Stimulated activated memory B cell treated with anti-CD40 and anti-IgM and Interleukin-4, amounts not matched to agents 10 μg/mL and 1 μg/mL and 100 μg/mL, for 72 hours (primary cell): ENCODE measurements at regions not wholly inside any gene's neighbourhood (a gene's known extent, or its start where the extent isn't known, plus 50 kb on each side); places are given as distances from the start of the nearest gene placed in this dataset.

Source experiments
- ATAC-seq: fragments of 150-1000 bp; cut with Tn5 transposase; 2 replicates; pipeline ENCODE4 v1.10.0; 2021
- H3K27ac Mint-ChIP-seq: one replicate; pipeline ENCODE4 v1.8.0; 2022; ENCODE audit warnings: mild to moderate bottlenecking, mixed read lengths
- H3K27me3 Mint-ChIP-seq: one replicate; pipeline ENCODE4 v1.8.0; 2022; ENCODE audit warnings: mixed read lengths
- H3K36me3 Mint-ChIP-seq: one replicate; pipeline ENCODE4 v1.8.0; 2022; ENCODE audit warnings: mixed read lengths
- H3K4me1 Mint-ChIP-seq: one replicate; pipeline ENCODE4 v1.8.0; 2022; ENCODE audit warnings: mixed read lengths
- H3K4me3 Mint-ChIP-seq: one replicate; pipeline ENCODE4 v1.8.0; 2022; ENCODE audit warnings: mild to moderate bottlenecking, moderate library complexity, mixed read lengths
- H3K9me3 Mint-ChIP-seq: one replicate; pipeline ENCODE4 v1.8.0; 2022; ENCODE audit warnings: mixed read lengths

DNA sequence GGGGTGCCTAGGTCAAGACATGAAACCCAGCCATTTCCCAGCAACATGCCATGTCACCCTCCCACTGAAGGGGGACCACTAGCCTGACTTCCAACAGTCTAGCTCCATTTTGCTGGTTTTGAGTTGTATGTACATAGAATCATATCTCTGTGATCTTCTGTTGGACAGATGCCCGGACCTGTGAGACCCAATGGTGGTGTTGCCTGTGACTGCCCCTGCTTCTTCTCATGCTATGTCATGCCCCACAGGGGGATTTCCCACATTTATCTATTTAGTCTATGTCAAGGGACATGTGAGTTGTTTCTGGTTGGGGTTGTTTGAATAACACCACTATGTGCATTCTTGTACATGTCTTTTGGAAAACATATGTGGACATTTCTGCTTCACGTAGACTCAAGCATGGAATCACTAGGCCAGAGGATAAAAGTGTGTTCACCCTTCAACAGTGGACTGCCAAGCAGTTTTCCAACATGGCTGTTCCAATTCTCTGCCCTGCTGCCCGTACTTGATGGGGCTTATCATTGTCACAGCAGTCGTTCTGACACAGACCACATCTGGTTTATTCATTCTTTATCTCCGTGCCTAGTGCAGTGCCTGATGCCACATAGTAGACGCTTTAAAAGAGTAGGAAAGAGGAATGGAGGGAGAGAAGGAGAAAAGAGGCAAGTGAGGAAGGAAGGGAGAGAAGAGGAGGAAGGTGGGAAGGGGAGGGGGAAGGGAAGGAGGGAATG, 114.4 kb downstream of the TPRA1 start:
- Mint-ChIP-seq H3K4me3 (no peak overlapping the region), H3K27ac (no peak overlapping the region), H3K36me3 (no peaks in the 10 kb centered on the region), H3K9me3 (no peaks in the 10 kb centered on the region), H3K27me3 (peaks cover 20% of the 10 kb centered on the region), H3K4me1 (no peaks in the 10 kb centered on the region)
- no peak for ATAC-seq

DNA sequence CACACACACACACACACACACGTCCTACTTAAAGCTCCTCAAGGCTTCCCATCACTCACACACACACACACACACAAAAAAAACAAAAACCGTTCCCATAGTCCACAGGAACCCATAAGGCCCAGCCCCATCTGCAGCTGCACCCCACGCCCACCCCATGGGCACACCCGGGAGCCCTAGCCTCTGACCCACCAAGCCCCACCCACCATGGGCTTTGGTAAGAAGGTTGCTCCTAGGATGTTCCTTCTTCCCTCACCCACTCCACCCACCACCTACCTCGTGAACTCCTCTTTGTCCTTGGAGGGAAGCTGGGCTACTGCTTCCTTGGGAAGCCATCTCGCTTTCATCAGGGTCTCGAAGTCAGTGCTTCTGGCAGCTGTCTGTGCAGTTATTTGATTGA, 115.1 kb downstream of the TPRA1 start:
- H3K27ac Mint-ChIP-seq, result no peak overlapping the region
- peaks cover 26% of the 10 kb centered on the region for H3K27me3 Mint-ChIP-seq
- H3K9me3 Mint-ChIP-seq, result no peaks in the 10 kb centered on the region
- H3K4me3 Mint-ChIP-seq, result no peak overlapping the region
- H3K36me3 Mint-ChIP-seq, result no peaks in the 10 kb centered on the region
- no peak for ATAC-seq
- no peaks in the 10 kb centered on the region for H3K4me1 Mint-ChIP-seq

DNA sequence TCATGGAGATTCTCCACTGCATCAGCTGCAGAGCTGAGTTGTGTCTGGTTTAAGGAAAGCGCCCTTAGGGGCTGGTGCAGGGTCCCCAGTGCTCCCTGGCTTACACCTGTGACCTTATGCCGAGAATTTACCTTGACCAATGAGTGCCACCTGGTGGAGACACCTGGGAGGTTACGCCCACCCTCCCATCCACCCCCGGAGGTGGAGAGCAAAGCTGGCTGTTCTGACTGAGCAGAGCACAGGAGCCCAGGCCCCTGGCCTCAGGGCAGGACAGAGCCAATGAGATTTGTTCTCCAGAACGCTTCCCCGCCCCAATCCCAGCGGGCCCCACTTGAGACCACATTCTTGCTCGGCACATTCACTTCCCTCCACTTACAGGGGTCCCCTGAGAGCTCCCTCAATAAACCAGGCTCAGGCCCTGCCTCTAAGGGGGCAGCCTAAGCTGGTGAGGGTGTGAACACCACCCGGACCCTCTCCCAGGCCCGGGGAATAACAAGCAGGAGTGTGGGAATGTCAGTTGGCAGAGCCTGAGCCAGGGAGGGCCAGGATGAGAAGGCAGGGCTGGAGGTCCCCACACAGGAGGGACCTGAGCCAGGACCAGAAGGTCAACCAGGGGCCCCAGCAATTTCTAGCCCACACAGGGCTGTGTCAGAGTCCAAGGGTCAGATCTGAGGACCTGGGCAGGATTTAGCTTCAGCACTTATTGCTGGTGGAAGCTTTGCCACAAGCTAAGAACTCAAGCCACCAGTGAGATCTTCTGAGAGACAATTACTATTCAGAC, 117.1 kb downstream of the TPRA1 start:
- no peak overlapping the region for H3K27ac Mint-ChIP-seq
- peaks cover 41% of the 10 kb centered on the region for H3K27me3 Mint-ChIP-seq
- H3K9me3 Mint-ChIP-seq, result peaks cover 2% of the 10 kb centered on the region
- no peaks in the 10 kb centered on the region for H3K4me1 Mint-ChIP-seq
- ATAC-seq, result no peak
- no peak overlapping the region for H3K4me3 Mint-ChIP-seq
- no peaks in the 10 kb centered on the region for H3K36me3 Mint-ChIP-seq

DNA sequence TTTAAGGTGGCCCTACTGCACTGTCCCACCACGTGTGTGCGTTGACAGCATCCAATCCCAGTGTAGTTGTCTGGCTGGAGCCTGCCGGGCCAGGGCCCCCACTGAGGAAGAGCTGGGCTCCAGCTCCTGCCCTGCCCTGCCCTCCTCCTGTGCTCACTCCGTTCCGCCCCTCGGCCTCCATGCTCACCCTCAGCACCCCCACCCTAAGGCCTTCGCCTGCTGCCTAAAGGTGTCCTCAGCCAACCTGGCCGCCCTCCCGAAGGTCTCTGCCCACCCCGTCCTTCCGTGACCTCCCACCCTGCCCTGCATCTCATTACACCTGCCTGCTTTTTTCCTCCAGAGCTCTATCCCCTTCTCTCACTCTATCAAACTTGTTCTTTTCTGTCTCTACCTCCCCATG, 118.0 kb downstream of the TPRA1 start:
- peaks cover 8% of the 10 kb centered on the region for H3K9me3 Mint-ChIP-seq

DNA sequence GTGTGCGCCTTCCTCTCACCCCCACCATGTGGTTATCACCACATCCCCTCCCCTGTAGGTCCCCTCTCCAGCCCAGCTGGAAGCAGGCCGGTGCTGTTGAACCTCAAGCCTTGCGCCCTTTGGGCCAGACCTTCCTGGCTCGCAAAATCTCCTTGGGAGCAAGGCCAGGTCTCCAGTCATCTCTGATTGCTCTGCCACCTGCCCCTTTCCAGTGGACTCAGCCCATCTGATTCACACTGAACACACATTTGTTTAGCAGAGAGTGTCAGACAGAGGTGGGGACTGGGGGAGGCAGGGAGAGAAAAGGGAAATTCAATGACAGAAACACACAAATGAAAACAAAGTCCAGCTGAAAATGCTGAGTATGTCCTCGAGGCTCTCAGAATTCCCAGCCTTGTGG, 119.4 kb downstream of the TPRA1 start:
- Mint-ChIP-seq H3K27me3 (peaks cover 45% of the 10 kb centered on the region), H3K4me1 (no peaks in the 10 kb centered on the region), H3K36me3 (no peaks in the 10 kb centered on the region), H3K9me3 (peaks cover 8% of the 10 kb centered on the region), H3K27ac (no peak overlapping the region), H3K4me3 (no peak overlapping the region)
- ATAC-seq, result no peak

More for the DNA sequence above, 118.0 kb downstream of the TPRA1 start:
- no peak for ATAC-seq
- Mint-ChIP-seq H3K36me3 (no peaks in the 10 kb centered on the region), H3K4me3 (no peak overlapping the region), H3K27me3 (peaks cover 50% of the 10 kb centered on the region), H3K4me1 (no peaks in the 10 kb centered on the region), H3K27ac (no peak overlapping the region)

DNA sequence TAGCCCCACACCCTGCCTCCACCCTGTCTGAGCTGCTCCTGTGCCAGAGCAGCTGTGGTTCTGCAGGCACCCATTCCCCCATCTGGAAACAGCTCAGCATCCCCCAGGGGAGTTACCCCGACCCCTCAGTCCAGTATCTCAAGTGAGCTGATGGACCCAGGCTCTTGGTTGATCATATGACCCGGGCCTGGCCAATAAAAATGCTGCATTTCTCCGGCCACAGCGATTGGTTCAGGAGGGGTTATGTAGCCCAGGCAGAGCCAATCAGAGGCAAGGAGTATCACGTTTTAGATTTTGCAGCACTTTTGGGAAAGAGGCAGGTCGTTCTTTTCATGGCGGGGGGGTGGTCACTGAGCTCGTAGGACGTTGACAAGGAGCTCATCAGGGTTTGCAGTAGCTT, 120.8 kb downstream of the TPRA1 start:
- H3K4me3 Mint-ChIP-seq, result no peak overlapping the region
- H3K4me1 Mint-ChIP-seq, result no peaks in the 10 kb centered on the region
- no peak for ATAC-seq
- H3K36me3 Mint-ChIP-seq, result no peaks in the 10 kb centered on the region
- H3K27ac Mint-ChIP-seq, result no peak overlapping the region
- H3K27me3 Mint-ChIP-seq, result peaks cover 53% of the 10 kb centered on the region
- H3K9me3 Mint-ChIP-seq, result peaks cover 8% of the 10 kb centered on the region

DNA sequence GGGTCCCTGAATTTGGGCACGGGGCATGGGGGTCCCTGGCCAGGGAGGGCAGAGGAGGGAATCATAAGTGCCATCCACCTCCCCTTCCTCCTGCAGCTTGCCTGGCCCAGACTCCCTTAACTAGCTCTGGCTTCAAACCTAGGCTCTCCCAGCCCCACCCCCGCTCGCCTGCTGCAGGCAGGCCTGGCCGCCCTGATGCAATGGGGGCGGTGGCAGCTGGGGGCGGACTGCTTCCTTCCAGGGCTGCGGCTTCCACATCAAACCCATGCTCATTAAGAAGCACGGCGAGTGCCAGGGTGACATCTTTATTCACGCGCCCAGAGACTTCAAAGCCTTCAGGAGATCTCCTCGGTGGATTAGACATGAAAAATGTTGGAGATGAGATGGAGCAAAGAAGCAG, 123.1 kb downstream of the TPRA1 start:
- H3K4me3 Mint-ChIP-seq, result no peak overlapping the region
- peaks cover 64% of the 10 kb centered on the region for H3K27me3 Mint-ChIP-seq
- ATAC-seq, result no peak
- H3K9me3 Mint-ChIP-seq, result peaks cover 8% of the 10 kb centered on the region
- no peaks in the 10 kb centered on the region for H3K36me3 Mint-ChIP-seq
- H3K4me1 Mint-ChIP-seq, result no peaks in the 10 kb centered on the region
- H3K27ac Mint-ChIP-seq, result no peak overlapping the region

DNA sequence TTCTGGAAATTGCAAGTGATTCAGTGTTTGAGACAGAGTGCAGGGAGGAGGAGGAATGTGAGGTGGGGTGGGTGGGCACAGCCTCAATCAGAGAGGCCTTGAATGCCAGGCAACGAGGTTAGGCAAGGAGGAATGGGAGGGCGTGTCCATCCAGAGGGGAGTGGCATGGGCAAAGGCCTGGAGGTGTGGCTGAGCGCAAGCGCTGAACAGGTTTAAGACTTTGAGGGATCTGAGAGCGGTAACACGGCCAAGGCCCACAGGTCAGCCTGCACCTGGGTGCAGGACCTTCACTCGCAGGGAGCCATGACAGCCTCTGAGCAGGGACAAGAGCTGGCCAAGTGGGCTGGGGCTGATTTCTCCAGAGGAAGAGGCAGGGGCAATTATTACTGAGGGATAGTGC, 125.9 kb downstream of the TPRA1 start:
- no peak overlapping the region for H3K27ac Mint-ChIP-seq
- peaks cover 8% of the 10 kb centered on the region for H3K9me3 Mint-ChIP-seq
- no peak for ATAC-seq
- H3K4me3 Mint-ChIP-seq, result no peak overlapping the region
- peaks cover 73% of the 10 kb centered on the region for H3K27me3 Mint-ChIP-seq
- H3K36me3 Mint-ChIP-seq, result no peaks in the 10 kb centered on the region
- no peaks in the 10 kb centered on the region for H3K4me1 Mint-ChIP-seq

DNA sequence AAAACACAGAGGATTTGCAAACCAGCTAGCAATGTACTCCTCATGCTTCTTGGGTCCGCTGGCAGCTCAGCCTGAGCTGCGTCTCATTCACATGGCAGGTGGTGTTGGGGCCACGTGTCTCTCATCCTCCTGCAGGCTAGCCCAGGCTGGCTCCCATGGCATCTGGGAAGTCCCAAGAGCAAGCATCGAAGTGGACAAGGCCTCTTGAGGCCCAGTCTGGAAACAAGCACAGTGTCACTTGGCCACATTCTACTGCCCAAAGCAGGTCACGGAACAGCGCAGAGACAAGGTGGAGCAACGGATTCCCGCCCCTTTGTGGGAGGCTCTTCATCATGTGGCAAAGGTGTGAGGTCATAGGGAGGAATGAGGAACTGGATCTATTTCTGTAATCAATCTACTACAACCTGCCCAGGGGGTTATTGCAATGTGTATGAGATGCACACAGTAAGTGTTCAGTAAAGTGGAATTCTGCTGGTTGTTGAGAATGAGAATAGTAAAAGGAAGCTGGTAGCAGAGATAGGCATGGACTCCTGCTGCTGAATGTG, 128.3 kb downstream of the TPRA1 start:
- Mint-ChIP-seq H3K4me3 (no peak overlapping the region), H3K9me3 (no peaks in the 10 kb centered on the region), H3K36me3 (no peaks in the 10 kb centered on the region), H3K27me3 (peaks cover 78% of the 10 kb centered on the region), H3K4me1 (no peaks in the 10 kb centered on the region), H3K27ac (no peak overlapping the region)
- ATAC-seq, result no peak

DNA sequence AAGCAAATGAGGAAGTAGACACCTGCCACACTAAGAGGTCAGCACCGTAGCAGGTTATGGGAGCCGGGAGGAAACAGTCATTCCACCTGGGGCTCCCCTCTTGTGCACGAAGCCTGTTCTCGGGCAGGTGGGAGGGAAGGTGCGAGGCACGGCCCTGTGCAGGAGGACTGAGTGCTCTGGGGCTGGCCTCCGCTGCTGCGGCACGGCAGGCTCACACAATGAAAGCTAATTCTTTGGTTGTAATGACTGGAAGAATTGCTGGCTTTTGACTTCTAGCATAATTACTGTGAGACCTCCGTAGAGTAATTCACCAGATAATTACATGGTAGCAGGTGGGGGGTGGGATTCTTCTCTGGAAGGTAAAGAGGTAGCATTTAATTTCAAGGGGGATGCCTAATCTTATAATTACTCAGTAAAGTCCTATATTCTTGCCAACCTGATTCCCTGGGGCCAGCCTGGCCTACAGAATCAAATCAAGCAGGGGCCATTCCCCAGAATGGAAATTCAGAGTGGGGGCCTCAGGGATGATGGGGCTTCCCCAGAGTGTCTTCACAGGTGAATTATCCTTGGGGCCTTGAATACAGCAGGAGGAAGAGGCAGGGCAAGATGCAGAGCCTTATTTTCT, 129.1 kb downstream of the TPRA1 start:
- H3K4me1 Mint-ChIP-seq, result peaks cover 3% of the 10 kb centered on the region
- no peaks in the 10 kb centered on the region for H3K36me3 Mint-ChIP-seq
- peaks cover 82% of the 10 kb centered on the region for H3K27me3 Mint-ChIP-seq

DNA sequence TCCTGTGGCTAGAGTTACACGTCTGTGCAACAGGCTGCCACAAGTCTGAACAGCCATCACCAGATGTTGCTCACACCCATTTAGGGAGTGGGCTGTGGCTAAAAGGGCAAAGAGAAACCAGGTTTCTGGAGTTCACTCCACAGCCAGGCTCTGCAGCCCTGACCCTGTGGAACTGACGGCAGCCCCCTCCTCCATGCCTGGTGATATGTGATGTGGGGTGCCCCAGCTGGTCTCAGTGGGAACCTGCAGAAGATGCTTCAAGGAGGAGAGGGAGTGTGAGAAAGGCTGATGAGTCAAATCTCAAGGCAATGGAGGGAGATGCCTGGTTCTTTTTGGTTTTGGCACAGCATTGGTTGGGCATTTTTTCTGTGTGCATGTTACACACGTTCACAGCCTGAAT, 130.6 kb downstream of the TPRA1 start:
- Mint-ChIP-seq H3K4me1 (peaks cover 14% of the 10 kb centered on the region), H3K36me3 (no peaks in the 10 kb centered on the region), H3K27me3 (peaks cover 87% of the 10 kb centered on the region), H3K27ac (no peak overlapping the region), H3K4me3 (no peak overlapping the region), H3K9me3 (no peaks in the 10 kb centered on the region)
- ATAC-seq, result no peak

More for the DNA sequence above, 129.1 kb downstream of the TPRA1 start:
- no peak overlapping the region for H3K27ac Mint-ChIP-seq
- no peak overlapping the region for H3K4me3 Mint-ChIP-seq
- no peaks in the 10 kb centered on the region for H3K9me3 Mint-ChIP-seq
- no peak for ATAC-seq

DNA sequence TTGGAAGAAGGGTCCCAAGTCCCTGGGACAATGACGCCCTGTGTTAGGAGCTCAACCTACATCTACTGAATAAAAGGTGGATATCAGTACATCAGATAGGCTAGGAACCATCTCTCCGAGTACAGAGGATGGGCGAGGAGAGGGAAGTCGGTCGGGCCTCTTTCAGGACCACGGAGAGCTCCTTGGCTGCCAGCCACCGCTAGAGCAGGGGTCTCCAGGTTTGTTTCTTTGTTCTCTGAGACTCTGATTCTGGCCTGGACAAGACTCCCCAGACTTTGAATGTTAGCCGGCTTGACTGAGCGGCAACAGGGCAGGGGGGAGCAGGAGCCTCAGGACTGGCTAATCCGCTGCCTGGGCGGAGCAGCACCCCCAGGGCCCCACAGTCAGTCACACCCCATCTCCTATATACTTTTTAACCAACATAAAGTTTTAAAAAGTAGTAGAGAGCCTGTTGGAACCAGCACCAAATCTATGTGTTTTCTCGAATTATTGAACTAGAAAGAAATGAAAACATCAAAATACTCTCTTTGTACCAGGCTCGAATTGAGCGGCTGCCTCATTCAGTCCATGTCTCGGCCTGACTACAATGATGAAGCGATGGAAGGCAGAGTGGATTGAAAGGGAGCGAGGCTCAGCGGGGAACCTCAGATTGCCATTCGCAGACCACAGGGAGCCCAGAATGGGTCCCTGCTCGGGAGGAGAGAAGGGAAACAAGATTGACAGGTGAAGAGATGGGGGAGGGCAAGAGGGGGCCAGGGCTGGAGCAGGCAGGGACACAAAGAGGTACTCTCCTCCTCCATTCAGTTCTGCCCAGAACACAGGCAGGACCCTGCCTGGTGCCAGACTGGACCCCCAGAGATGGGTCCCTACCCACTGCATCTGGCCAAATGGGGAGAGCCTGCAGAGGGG, 131.6 kb downstream of the TPRA1 start:
- Mint-ChIP-seq H3K36me3 (no peaks in the 10 kb centered on the region), H3K4me1 (peaks cover 14% of the 10 kb centered on the region), H3K4me3 (no peak overlapping the region), H3K27me3 (peaks cover 87% of the 10 kb centered on the region), H3K27ac (no peak overlapping the region), H3K9me3 (no peaks in the 10 kb centered on the region)
- no peak for ATAC-seq

DNA sequence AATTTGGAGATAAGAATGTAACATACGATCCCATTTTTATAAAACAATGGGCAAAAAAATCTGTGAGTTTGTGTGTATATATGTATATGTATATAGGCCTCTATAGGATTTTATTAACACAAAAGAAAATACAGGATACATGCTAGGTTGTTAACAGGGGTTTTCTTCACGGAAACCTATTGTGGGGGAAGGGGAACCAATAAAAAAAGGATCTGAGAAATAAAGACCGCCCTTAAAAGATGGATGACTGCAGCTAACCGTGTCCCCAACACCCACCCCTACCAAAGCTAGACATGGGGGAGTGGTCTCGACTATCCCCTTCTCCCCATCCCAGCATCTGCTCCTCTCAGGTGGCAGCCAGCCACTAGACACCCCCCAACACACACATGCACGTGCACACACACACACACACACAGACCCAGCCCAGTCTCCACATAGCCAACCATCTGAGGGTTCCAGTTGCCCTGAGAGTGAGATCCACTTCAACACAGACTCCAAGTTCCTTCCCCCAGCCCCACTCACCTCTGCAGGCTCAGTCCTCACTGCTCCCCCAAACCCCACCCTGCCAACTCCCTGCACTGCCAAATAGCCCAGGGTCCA, 132.9 kb downstream of the TPRA1 start:
- H3K4me1 Mint-ChIP-seq, result peaks cover 14% of the 10 kb centered on the region
- peaks cover 82% of the 10 kb centered on the region for H3K27me3 Mint-ChIP-seq
- H3K27ac Mint-ChIP-seq, result no peak overlapping the region
- ATAC-seq, result no peak
- no peaks in the 10 kb centered on the region for H3K9me3 Mint-ChIP-seq
- H3K36me3 Mint-ChIP-seq, result no peaks in the 10 kb centered on the region
- no peak overlapping the region for H3K4me3 Mint-ChIP-seq

DNA sequence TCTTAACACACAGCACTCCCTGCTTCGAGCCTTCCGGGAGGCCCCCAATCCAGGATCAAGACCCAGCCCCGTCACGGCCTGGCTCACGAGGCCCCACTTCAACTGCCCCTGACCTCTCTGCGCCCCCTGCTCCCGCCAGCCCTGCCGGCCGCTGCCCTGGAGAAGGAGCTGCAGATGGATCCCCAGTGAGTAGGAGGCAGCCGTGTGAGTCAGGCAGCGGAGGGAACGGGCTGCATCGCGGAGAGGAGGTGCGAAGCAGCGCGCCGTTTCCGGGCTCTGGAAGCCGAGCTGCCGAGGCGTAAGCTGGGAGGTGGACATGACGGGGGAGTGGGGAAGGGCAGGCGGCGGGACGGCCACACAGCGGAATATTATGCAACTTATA, 133.4 kb downstream of the TPRA1 start:
- Mint-ChIP-seq H3K9me3 (no peaks in the 10 kb centered on the region), H3K27ac (no peak overlapping the region), H3K4me1 (peaks cover 14% of the 10 kb centered on the region), H3K27me3 (peaks cover 82% of the 10 kb centered on the region), H3K36me3 (no peaks in the 10 kb centered on the region), H3K4me3 (no peak overlapping the region)
- ATAC-seq, result no peak
